ENCODE measurements at regions not wholly inside any gene's neighbourhood (a gene's known extent, or its start where the extent isn't known, plus 50 kb on each side); places are given as distances from the start of the nearest gene placed in this dataset.

GRCh38 chr9:82546136-82546535 is 516.8 kb downstream of the RASEF start:
- no peak for DNase-seq (ENCODE audit: low spot score)
- no peak for TF ChIP-seq CTCF (IDR thresholded peaks at IDR 0.05; ENCODE audit: extremely low read depth, missing control alignments)

GRCh38 chr9:82547995-82548394 is 514.9 kb downstream of the RASEF start:
- DNase-seq (ENCODE audit: low spot score): no peak
- TF ChIP-seq CTCF (IDR thresholded peaks at IDR 0.05; ENCODE audit: extremely low read depth, missing control alignments): no peak

GRCh38 chr9:82549174-82549821 is 513.6 kb downstream of the RASEF start:
- no peak for DNase-seq (ENCODE audit: low spot score)
- TF ChIP-seq CTCF (IDR thresholded peaks at IDR 0.05; ENCODE audit: extremely low read depth, missing control alignments): no peak

- TF ChIP-seq CTCF (IDR thresholded peaks at IDR 0.05; ENCODE audit: extremely low read depth, missing control alignments): no peak
- no peak for DNase-seq (ENCODE audit: low spot score)
Measured at GRCh38 chr9:82552784-82553183, 510.2 kb downstream of the RASEF start.

GRCh38 chr9:82553654-82554366 is 509.1 kb downstream of the RASEF start:
- TF ChIP-seq CTCF (IDR thresholded peaks at IDR 0.05; ENCODE audit: extremely low read depth, missing control alignments): no peak
- no peak for DNase-seq (ENCODE audit: low spot score)

- DNase-seq (ENCODE audit: low spot score): no peak
- no peak for TF ChIP-seq CTCF (IDR thresholded peaks at IDR 0.05; ENCODE audit: extremely low read depth, missing control alignments)
Measured at GRCh38 chr9:82554381-82554780, 508.6 kb downstream of the RASEF start.

- no peak for TF ChIP-seq CTCF (IDR thresholded peaks at IDR 0.05; ENCODE audit: extremely low read depth, missing control alignments)
- DNase-seq (ENCODE audit: low spot score): no peak
Measured at GRCh38 chr9:82555031-82555430, 507.9 kb downstream of the RASEF start.

Data from GM20000 (cell line).